Heart left ventricle (tissue), 16 donors: ENCODE measurements at regions not wholly inside any gene's neighbourhood (a gene's known extent, or its start where the extent isn't known, plus 50 kb on each side); places are given as distances from the start of the nearest gene placed in this dataset.
"Not testable (repeated sequence)": the region's sequence is repeated elsewhere in the genome, so short reads cannot be mapped to it uniquely, and the experiment has no call there.

Source experiments
- ATAC-seq, 4 donors: fragments of 200-7000 bp; cut with Tn5 transposase; one replicate each; pipeline ENCODE4 v1.9.1; 2020 to 2022; ENCODE audit warnings: moderate library complexity in 4 of 4, mild to moderate bottlenecking in 3 of 4, moderate number of reproducible peaks in 1 of 4
- DNase-seq, 5 donors: peaks; one replicate each; pipeline ENCODE4 v3.0.0-alpha.2; 2020
- H3K27ac ChIP-seq, 12 donors: fragments of 200-600 bp; sonication (generic) in 4 of 12; one replicate each; pipeline versions ENCODE4 v1.5.0 to v1.8.0; 2016 to 2022; ENCODE audit warnings: mild to moderate bottlenecking in 2 of 12
- H3K27me3 ChIP-seq, 9 donors: fragments of 200-600 bp; sonication (generic) in 2 of 9; one replicate each; pipeline versions ENCODE4 v1.5.1 to v1.8.0; 2016 to 2022; ENCODE audit warnings: mild to moderate bottlenecking in 3 of 9
- H3K36me3 ChIP-seq, 9 donors: fragments of 200-600 bp; sonication (generic) in 2 of 9; one replicate each; pipeline versions ENCODE4 v1.5.0 to v1.8.0; 2018 to 2022; ENCODE audit warnings: mild to moderate bottlenecking in 2 of 9
- H3K4me1 ChIP-seq, 12 donors: fragments of 200-600 bp; sonication (generic) in 4 of 12; one replicate each; pipeline versions ENCODE4 v1.5.0 to v1.8.0; 2016 to 2022; ENCODE audit warnings: mild to moderate bottlenecking in 3 of 12
- H3K4me3 ChIP-seq, 12 donors: fragments of 200-600 bp; sonication (generic) in 4 of 12; one replicate each; pipeline versions ENCODE4 v1.5.0 to v1.8.0; 2017 to 2022; ENCODE audit warnings: mild to moderate bottlenecking in 9 of 12, moderate library complexity in 4 of 12
- H3K9me3 ChIP-seq, 12 donors: fragments of 200-600 bp; sonication (generic) in 4 of 12; one replicate each; pipeline versions ENCODE4 v1.5.0 to v1.8.0; 2016 to 2022; ENCODE audit warnings: mild to moderate bottlenecking in 1 of 12
- CTCF ChIP-seq, 12 donors: fragments of 200-600 bp; sonication (generic) in 4 of 12; IDR thresholded peaks; one replicate each; pipeline versions ENCODE4 v1.5.0 to v1.8.0; 2018 to 2022; ENCODE audit warnings: antibody characterized with exemption in 12 of 12, mild to moderate bottlenecking in 5 of 12
- WGBS, 4 donors: extraction: QIAGEN DNeasy Blood & Tissue Kit in 2 of 4; methylation state at CpG; one replicate each; pipeline versions ENCODE4 v1.1.5 to v1.1.7; 2013 to 2018; 5-methylcytosine and 5-hydroxymethylcytosine counted together
- intact Hi-C, 10 donors: fragments of 100-400 bp; cut with DNase I; formaldehyde crosslinking; loops; one replicate each; pipeline versions ENCODE4 v1.11.1 to v1.14.2; 2022
- donor health status: ischemic (EF 13 %, LVEDD 7.1; RV severe dilation, severe dysfunction).
- donor health status: healthy with polysubstance abuse.
- donor health status: DM: no; HTN: yes; CAD: no.
- donor health status: DM: no; HTN: no; CAD: no.
- donor health status: ischemic (EF 25% LVEDD 6.9; RV normal size, moderate dysfunction).
- donor health status: ischemic (EF 25% LVEDD 5.7; RV mildly dilated, moderate dysfunction).
- donor health status: healthy.
- donor health status: DM: yes; HTN: yes; CAD: no.
- donor health status: ischemic (EF 35%, LVEDD 5.7; RV mildly dilated, moderate dysfunction).
- donor health status: nonischemic (EF 11% LVEDD 7.7; RV severe dilation, severe dysfunction).
- donor health status: DM: yes; HTN: yes; CAD: no.
- donor health status: PGD.
- donor health status: ischemic (EF 29% LVEDD 5.4; RV normal size, mild dysfunction).
- donor health status: nonischemic (EF 23%, LVEDD 6.1; RV moderate dilation, normal function).

DNA sequence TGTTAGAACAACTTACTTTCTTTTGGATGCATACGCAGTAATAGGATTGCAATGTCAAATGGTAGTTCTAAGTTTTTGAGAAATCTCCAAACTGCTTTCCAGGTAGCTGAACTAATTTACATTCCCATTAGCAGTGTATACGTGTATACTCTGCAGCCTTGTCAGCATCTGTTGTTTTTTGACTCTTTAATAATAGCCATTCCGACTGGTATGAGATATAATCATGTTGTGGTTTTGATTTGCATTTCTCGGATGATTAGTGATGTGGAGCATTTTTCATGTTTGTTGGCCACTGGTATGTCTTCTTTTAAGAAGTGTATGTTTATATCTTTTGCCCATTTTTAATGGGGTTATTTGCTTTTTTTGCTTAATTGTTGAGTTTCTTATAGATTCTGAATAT is 76.9 kb upstream of the HNRNPA1L2 start:
- H3K27me3 ChIP-seq, intact Hi-C loops, H3K27ac ChIP-seq, H3K36me3 ChIP-seq, H3K9me3 ChIP-seq, H3K4me3 ChIP-seq, DNase-seq, H3K4me1 ChIP-seq, ATAC-seq: not testable (repeated sequence)
- 87 to 92% (median 90%) methylated on average over 4 of the region's 4 CpGs for WGBS, 4 donors

DNA sequence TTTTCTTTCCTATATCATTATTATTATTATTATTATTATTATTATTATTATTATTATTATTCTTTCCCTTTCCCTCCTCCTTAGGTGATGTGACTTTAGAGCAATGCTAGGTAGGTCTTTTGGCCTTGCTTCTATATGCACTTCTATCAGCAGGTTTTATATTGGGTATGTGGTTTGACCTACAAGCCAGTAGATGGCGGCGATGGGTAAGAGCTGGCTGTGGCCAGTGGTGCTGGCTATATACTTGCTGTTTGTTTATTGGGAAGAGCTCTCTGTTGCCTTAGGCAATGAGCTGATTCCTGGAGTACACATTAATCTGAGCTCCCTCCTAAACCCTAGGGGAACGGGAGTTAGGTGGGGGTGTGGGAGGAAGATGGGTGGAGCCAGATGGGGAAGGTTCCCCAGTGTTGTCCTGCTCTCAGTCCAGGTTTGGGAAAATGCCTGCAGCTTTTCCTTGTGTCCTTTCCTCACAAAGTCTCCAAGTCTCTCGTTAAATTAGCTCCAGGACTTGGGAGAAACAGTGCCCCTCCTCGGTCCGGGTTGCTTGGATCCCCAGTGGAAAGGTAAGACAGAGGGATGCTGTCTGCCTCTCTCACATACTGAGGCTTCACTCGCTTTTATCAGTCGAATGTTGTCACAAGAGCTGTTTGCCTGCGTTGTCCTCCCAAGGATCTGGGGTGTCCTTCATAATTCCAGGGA is 72.2 kb upstream of the HNRNPA1L2 start:
- H3K36me3 ChIP-seq, H3K4me1 ChIP-seq, intact Hi-C loops, H3K27me3 ChIP-seq, H3K9me3 ChIP-seq, H3K27ac ChIP-seq: not testable (repeated sequence)
- H3K4me3 ChIP-seq: peak overlapping the region in 4 of 12 donors; percentile 21 to 40 (median 25)
- ATAC-seq (peak in 3 of 4 donors; percentile 87 to 91 (median 90)), DNase-seq (peak in 3 of 5 donors; percentile 42 to 46 (median 43))
- WGBS, 4 donors: 3 to 16% (median 4%) methylated on average over 3 to 6 of the region's 9 CpGs
- TF ChIP-seq CTCF (IDR thresholded peaks at IDR 0.05): peak in 10 of 12 donors; percentile 12 to 59 (median 42)

DNA sequence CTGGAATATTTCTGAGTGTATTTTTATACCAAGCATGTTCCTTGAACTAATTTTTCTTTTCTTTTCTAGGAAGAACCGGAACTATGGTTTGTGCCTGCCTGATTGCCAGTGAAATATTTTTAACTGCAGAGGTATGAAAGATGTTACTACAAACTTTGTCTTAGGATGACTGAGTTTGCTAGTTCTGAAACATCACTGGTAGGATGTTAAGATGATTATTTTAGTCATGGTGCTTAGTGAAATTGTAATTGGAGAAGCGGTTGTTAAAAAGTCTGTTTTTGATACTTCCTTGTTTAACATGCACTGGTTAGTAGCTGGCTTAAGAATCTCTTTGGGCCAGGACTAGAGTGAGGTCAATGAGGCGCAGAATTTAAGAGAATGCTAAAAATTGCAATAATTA is 71.1 kb upstream of the HNRNPA1L2 start:
- intact Hi-C loops, H3K9me3 ChIP-seq, H3K27me3 ChIP-seq, H3K27ac ChIP-seq, DNase-seq, H3K4me1 ChIP-seq, H3K36me3 ChIP-seq, ATAC-seq, H3K4me3 ChIP-seq: not testable (repeated sequence)
- WGBS, 4 donors: 87 to 94% (median 91%) methylated on average over 2 to 3 of the region's 3 CpGs

- H3K27ac ChIP-seq, H3K36me3 ChIP-seq, H3K27me3 ChIP-seq, DNase-seq, H3K4me1 ChIP-seq, H3K9me3 ChIP-seq, ATAC-seq, intact Hi-C loops, H3K4me3 ChIP-seq: not testable (repeated sequence)
- WGBS, 4 donors: 17 to 39% (median 24%) methylated on average over 2 of the region's 2 CpGs
Measured at GRCh38 chr13:52582962-52583361, 59.3 kb upstream of the HNRNPA1L2 start.
